ENCODE measurements at regions not wholly inside any gene's neighbourhood (a gene's known extent, or its start where the extent isn't known, plus 50 kb on each side); places are given as distances from the start of the nearest gene placed in this dataset.

GRCh38 chr10:2019281-2019680 is 282.0 kb upstream of the ADARB2 start:
- DNase-seq (ENCODE audit: low spot score), result no peak

DNA sequence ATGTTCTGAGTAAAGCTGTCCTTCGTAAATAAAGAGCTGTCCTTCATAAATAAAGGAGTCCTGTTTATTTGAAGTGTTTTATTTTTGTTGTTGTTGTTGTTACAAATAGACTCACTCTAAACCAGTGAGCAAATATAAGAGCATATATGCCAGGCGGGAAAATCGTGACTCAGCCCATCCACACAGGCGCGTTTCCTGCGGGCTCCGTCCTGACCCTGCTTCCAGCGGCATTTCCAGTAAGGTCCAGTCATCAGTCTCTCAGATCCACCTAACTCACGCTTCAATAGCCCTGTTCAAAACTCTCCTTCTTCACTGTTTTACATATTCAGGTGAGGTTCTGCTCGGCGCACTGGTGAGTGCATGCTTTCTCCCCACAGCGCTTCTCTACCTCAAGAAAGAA is 277.2 kb upstream of the ADARB2 start:
- DNase-seq (ENCODE audit: low spot score), result no peak

- no peak for DNase-seq (ENCODE audit: low spot score)
Measured at GRCh38 chr10:2012209-2012608, 274.9 kb upstream of the ADARB2 start.

GRCh38 chr10:2011106-2011716 is 273.9 kb upstream of the ADARB2 start:
- no peak for DNase-seq (ENCODE audit: low spot score)

- DNase-seq (ENCODE audit: low spot score), result no peak
Measured at GRCh38 chr10:2005546-2005945, 268.2 kb upstream of the ADARB2 start.

DNA sequence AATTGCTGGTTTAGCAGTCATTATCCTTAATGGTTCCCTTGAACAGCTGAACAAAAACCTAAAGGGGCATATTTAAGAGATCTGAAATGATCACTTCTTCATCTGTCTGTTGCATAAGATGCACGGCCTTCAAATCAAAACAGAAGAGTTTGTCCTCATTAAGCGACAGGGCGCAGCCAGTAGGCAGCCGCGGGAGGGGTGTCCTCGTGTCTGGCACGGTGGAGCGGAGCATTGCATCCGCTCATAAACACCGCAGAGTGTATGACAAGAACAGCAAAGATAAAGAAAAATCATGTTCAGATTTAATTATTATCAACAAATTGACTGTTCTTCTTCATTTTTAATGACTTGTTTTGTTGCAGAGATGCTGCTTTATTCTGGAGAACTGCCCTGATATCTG is 255.6 kb upstream of the ADARB2 start:
- DNase-seq (ENCODE audit: low spot score), result no peak

- no peak for DNase-seq (ENCODE audit: low spot score)
Measured at GRCh38 chr10:1989090-1989489, 251.8 kb upstream of the ADARB2 start.

GRCh38 chr10:1981976-1982375 is 244.7 kb upstream of the ADARB2 start:
- no peak for DNase-seq (ENCODE audit: low spot score)

DNA sequence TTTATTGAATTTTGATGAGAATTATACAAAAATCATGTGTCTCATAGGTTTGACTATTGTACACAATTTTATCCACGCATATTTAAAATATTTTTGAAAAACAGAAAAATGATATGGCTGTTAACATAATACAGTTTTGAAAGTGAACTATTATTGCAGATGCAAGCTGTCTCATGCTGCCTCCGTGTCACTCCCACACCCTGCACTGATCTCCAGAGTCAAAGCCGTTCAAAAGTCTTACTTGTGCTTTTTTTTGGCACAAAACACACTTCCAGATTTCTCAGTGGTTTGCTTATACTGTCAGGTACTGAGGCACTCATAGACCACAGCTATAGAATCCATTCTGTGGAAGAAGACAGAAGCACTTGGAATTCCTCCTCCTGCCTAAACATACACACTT is 243.1 kb upstream of the ADARB2 start:
- DNase-seq (ENCODE audit: low spot score), result no peak

- no peak for DNase-seq (ENCODE audit: low spot score)
Measured at GRCh38 chr10:1978584-1978983, 241.3 kb upstream of the ADARB2 start.

DNA sequence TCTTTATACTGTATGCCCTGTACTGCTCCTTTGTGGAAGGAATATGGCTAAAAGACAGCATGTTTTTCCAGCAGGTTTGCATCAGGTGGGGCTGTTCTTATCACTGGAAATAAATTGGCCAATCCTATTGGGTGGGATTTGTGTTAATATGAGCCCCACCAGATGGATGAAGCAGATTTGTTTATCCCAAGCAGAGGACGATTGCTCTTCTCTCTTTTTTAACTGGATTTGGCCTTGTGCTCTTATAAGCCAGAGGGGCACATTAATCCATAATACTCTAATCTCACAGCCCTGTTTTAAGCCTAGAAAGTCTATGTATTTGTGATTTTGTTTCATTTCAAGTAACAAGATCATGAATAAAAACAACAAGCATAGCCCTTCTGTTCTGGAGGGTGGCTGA is 240.1 kb upstream of the ADARB2 start:
- no peak for DNase-seq (ENCODE audit: low spot score)

GRCh38 chr10:1972406-1972805 is 235.1 kb upstream of the ADARB2 start:
- DNase-seq (ENCODE audit: low spot score), result no peak

DNA sequence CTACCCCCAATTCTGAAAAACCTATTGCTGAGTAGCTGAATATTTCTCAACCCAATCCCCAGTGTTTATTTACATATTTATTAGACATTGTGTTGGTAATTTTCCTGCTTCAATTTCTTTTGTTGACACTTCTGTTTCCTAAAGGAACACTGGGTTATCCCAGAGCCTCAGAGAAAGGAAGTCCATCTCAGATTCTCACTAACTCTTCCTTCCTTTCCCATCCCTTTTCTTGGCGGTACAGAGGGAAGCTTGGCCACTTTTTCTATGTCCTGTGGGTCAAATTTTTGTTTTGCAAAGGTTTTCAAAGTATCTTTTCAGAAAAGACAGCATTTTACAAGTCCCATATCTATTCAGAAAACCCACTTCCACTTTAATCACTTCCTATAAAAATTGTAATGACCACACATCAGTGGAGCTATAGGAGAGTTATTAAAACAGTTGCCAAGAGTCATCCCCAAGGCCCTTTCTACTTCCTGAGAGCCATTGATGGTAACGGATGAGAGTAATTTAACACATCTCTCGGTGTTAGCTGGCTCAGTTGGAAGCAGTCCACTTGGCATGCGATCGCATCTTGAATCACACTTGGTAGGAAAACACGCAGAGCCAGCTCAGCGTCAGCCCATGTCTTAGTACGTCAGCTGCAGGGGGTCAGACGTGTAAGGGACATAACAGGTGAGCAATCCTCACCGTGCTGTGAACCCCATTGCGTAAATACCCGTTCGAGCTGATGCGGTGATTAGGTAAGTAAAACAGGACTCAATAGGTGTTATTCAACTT is 231.1 kb upstream of the ADARB2 start:
- no peak for DNase-seq (ENCODE audit: low spot score)

DNA sequence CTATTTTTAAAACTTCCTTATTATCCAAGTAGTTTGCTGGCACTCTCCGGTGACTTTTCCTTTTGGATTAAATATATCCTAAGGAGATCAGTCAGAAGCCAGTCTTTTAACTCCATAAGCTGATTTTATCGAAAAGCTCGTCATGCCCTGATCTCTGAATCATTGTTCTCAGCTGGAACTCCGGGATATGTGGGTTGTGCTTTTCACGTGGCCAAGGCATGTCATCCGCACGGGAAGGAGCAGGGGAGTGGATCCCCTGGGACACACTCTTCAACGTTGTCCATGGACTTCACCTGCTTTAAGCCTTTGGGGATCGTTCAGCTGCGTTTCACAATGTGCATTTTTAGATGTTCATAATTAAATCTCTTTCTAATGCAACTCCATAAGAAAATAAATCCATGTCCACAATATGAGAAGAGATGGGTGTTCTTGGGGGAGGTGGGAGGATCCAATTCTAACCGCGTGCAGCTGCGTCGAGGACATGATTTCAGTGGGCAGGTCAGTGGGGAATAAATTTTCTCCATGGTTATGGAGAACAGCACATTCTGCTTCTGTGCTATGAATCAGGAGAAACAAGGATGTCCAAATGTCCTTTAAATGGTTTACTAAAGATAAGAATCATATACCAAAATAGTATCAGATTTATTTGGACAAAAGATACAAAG is 229.5 kb upstream of the ADARB2 start:
- no peak for DNase-seq (ENCODE audit: low spot score)

- DNase-seq (ENCODE audit: low spot score), result no peak
Measured at GRCh38 chr10:1964476-1964875, 227.2 kb upstream of the ADARB2 start.

DNA sequence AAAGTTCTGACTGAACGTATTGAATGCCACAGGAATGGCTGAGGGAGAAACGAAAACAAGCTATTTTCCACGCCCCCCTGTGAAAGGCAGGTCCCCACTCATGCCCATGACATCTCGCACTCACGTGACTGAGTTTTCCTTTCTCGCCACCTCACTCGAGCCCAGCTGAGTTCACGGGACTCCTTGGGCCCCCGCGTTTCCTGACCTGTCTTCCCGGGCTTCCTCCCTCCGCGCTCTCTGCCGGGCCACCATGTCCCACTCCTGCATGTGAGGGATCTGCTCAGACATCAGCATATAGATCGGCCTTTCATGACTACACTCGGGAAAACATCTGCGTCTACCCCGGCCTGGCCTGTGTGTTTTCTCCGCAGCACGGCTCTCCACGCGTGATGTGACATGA is 226.0 kb upstream of the ADARB2 start:
- no peak for DNase-seq (ENCODE audit: low spot score)

- DNase-seq (ENCODE audit: low spot score), result no peak
Measured at GRCh38 chr10:1961989-1962388, 224.7 kb upstream of the ADARB2 start.

GRCh38 chr10:1960982-1961381 is 223.7 kb upstream of the ADARB2 start:
- DNase-seq (ENCODE audit: low spot score), result no peak

GRCh38 chr10:1957057-1957456 is 219.7 kb upstream of the ADARB2 start:
- no peak for DNase-seq (ENCODE audit: low spot score)

DNA sequence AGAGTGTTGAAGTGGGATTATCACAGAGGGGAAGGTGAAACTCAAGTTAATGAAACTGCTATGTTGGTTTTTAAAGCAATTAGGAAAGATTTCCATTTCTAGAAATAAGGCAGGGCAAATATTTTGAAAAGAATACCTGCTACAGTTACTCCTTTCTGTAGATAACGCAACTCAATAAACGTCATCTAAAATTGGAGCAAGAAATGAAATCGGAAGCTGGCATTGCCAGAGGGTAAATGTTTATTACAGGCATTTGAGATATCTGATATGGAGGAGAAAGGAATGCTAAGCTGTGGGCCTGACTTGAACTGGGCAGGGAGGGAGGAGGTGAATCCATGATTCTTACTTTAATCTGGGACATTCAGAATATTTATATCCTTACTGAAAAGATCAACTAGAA is 217.0 kb upstream of the ADARB2 start:
- no peak for DNase-seq (ENCODE audit: low spot score)

DNA sequence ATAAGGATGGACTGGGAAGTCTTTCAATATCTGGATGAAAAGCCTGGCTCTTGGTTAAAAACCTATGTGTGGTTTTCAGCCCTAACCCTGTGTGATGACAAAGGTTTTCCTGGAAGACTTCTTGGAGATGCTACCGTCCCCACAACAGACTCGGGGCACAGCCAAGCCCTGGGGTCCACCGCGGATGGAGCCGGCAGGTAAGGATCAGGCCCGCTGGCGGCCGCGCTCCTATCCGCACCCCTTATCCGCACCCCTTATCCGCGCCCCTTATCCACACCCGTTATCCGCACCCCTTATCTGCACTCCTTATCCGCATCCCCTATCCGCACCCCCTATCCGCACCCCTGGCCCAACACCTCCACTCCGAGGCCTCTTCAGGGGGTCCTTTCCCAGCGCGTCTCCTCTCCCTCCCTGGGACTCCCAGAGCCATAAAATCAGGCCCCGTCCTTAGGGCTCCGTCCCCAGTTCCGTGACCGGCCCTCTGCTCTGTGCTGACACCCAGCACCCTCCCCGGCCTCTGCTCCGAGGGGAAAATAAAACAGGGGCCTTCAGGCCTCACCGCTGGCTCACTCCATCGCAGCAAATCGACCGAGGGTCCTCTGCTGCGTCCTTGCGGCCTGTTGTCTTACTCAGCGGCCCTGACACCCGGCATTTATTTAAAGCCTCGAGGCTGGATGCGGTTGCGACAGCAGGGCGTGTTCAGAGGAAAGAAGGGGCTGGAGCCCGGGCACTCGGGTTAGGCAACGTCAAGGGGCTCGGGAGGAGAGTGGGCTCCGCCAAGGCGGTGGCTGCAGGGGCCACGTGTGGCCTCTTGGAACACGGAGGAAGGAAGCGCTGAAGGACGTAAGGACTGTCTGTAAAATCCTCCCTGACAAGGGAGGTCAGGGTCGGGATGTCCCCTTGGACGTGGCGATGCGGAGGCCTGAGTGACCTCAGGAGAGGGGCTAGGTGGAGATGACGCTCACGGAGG is 215.1 kb upstream of the ADARB2 start:
- DNase-seq (ENCODE audit: low spot score), result no peak

GRCh38 chr10:1950803-1951495 is 213.6 kb upstream of the ADARB2 start:
- no peak for DNase-seq (ENCODE audit: low spot score)

Measured in hematopoietic multipotent progenitor cell treated with erythropoietin and hydrocortisone succinate and interleukin-3 and kit ligand, for 17 days (in vitro differentiated cells).